ENCODE measurements at regions not wholly inside any gene's neighbourhood (a gene's known extent, or its start where the extent isn't known, plus 50 kb on each side); places are given as distances from the start of the nearest gene placed in this dataset.

- TF ChIP-seq, protein P1, sequence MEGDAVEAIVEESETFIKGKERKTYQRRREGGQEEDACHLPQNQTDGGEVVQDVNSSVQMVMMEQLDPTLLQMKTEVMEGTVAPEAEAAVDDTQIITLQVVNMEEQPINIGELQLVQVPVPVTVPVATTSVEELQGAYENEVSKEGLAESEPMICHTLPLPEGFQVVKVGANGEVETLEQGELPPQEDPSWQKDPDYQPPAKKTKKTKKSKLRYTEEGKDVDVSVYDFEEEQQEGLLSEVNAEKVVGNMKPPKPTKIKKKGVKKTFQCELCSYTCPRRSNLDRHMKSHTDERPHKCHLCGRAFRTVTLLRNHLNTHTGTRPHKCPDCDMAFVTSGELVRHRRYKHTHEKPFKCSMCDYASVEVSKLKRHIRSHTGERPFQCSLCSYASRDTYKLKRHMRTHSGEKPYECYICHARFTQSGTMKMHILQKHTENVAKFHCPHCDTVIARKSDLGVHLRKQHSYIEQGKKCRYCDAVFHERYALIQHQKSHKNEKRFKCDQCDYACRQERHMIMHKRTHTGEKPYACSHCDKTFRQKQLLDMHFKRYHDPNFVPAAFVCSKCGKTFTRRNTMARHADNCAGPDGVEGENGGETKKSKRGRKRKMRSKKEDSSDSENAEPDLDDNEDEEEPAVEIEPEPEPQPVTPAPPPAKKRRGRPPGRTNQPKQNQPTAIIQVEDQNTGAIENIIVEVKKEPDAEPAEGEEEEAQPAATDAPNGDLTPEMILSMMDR (conservative IDR thresholded peaks at IDR 0.05; ENCODE audit: low read depth in 2 of 2), result no peak
- no peak for TF ChIP-seq ZNF331 (CRISPR knock-in tag; IDR thresholded peaks at IDR 0.05; ENCODE audit: low read depth)
- TF ChIP-seq ZNF114 (CRISPR knock-in tag; IDR thresholded peaks at IDR 0.05), result no peak
- no peak for TF ChIP-seq CREB1 (CRISPR knock-in tag; IDR thresholded peaks at IDR 0.05; ENCODE audit: low read depth)
- TF ChIP-seq NANOG (IDR thresholded peaks at IDR 0.05; ENCODE audit: borderline replicate concordance), result no peak
- TF ChIP-seq JUNB (IDR thresholded peaks at IDR 0.05; ENCODE audit: unreplicated experiment), result no peak
Observed at GRCh38 chr7:41156268-41156667, 546.6 kb downstream of the INHBA start (continued).

DNA sequence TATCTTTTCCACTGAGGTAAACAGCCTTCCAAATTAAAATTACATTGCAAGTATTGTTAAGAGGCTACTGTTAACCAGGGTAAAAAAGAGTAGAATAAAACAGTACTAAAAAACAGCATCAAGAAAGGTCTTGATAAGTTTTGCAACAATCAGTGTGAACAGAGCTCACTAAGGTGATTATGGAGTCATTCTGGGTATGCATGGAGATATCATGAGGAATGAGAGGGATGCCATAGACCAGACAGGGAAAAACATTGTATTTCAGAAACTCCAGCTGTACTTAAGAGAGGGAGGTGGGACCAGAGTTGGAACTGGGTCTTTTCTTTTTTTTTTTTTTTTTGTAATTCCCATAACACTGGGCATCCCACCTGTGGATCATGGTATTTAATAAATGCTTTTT, 549.6 kb downstream of the INHBA start:
- Mint-ChIP-seq H3K27me3 (ENCODE audit: insufficient read depth, low read depth, poor library complexity) (no peaks in the 10 kb centered on the region), H3K9me3 (no peaks in the 10 kb centered on the region), H3K27ac (no peak overlapping the region), H3K4me1 (no peaks in the 10 kb centered on the region), H3K36me3 (ENCODE audit: low read depth) (no peaks in the 10 kb centered on the region), H3K4me3 (no peak overlapping the region)
- Histone ChIP-seq H3K4me3 (no peak overlapping the region), H3K9me2 (ENCODE audit: insufficient read depth) (0 out of 2 replicates have a peak, but pooled peaks cover 3% of the 10 kb centered on the region), H4K20me1 (replicated peaks; ENCODE audit: insufficient read depth) (no peaks in the 10 kb centered on the region), H3K4me1 (ENCODE audit: insufficient read depth) (no peaks in the 10 kb centered on the region), H3K27ac (ENCODE audit: low read depth) (no peak overlapping the region), H3K36me3 (ENCODE audit: insufficient read depth) (no peaks in the 10 kb centered on the region), H3F3A (replicated peaks; ENCODE audit: low read depth) (no peaks in the 10 kb centered on the region), H3K27me3 (ENCODE audit: insufficient read depth) (no peaks in the 10 kb centered on the region), H3K79me2 (replicated peaks; ENCODE audit: insufficient read depth) (no peaks in the 10 kb centered on the region), H2AFZ (no peak overlapping the region), H3K4me2 (no peak overlapping the region)
- DNase-seq (ENCODE audit: low spot score), result no peak
- ATAC-seq, result no peak
- TF ChIP-seq JUNB (IDR thresholded peaks at IDR 0.05; ENCODE audit: unreplicated experiment), result no peak
- TF ChIP-seq ETS1 (IDR thresholded peaks at IDR 0.05), result no peak
- no peak for TF ChIP-seq NANOG (IDR thresholded peaks at IDR 0.05; ENCODE audit: borderline replicate concordance)
- TF ChIP-seq ZNF114 (CRISPR knock-in tag; IDR thresholded peaks at IDR 0.05), result no peak
- TF ChIP-seq ZNF331 (CRISPR knock-in tag; IDR thresholded peaks at IDR 0.05; ENCODE audit: low read depth), result no peak
- TF ChIP-seq, protein P1 (conservative IDR thresholded peaks at IDR 0.05; ENCODE audit: low read depth in 2 of 2), result no peak
- TF ChIP-seq POLR2AphosphoS5 (IDR thresholded peaks at IDR 0.05; ENCODE audit: low read depth), result no peak
- TF ChIP-seq, protein P2, sequence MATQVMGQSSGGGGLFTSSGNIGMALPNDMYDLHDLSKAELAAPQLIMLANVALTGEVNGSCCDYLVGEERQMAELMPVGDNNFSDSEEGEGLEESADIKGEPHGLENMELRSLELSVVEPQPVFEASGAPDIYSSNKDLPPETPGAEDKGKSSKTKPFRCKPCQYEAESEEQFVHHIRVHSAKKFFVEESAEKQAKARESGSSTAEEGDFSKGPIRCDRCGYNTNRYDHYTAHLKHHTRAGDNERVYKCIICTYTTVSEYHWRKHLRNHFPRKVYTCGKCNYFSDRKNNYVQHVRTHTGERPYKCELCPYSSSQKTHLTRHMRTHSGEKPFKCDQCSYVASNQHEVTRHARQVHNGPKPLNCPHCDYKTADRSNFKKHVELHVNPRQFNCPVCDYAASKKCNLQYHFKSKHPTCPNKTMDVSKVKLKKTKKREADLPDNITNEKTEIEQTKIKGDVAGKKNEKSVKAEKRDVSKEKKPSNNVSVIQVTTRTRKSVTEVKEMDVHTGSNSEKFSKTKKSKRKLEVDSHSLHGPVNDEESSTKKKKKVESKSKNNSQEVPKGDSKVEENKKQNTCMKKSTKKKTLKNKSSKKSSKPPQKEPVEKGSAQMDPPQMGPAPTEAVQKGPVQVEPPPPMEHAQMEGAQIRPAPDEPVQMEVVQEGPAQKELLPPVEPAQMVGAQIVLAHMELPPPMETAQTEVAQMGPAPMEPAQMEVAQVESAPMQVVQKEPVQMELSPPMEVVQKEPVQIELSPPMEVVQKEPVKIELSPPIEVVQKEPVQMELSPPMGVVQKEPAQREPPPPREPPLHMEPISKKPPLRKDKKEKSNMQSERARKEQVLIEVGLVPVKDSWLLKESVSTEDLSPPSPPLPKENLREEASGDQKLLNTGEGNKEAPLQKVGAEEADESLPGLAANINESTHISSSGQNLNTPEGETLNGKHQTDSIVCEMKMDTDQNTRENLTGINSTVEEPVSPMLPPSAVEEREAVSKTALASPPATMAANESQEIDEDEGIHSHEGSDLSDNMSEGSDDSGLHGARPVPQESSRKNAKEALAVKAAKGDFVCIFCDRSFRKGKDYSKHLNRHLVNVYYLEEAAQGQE (IDR thresholded peaks at IDR 0.05; ENCODE audit: unreplicated experiment), result no peak
- no peak for TF ChIP-seq EZH2phosphoT487 (IDR thresholded peaks at IDR 0.05; ENCODE audit: unreplicated experiment)

Measured in GM23338 (cell line).